ENCODE measurements at regions not wholly inside any gene's neighbourhood (a gene's known extent, or its start where the extent isn't known, plus 50 kb on each side); places are given as distances from the start of the nearest gene placed in this dataset.

DNA sequence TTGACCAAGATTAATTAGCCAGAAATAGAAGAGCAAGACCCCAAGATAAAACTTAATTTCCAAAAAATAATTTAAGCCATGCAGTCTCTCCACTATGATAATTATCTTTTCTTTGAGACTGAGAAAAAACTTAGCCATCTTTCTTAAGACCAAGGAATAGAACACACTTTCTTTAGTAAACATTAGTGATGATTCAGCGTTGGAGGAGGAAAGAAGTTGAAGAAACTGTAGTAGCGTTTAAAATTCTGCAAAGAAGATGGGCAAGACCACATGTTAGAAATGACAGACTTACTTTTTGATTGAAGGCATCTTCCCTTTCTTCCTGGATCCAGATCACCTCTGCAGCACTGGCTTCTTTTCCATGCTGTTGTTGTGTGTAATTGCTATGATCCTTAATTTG, 124.8 kb upstream of the RASSF8 start:
- no peak for DNase-seq

- no peak for DNase-seq
Observed at GRCh38 chr12:25835385-25835784, 123.1 kb upstream of the RASSF8 start.

DNA sequence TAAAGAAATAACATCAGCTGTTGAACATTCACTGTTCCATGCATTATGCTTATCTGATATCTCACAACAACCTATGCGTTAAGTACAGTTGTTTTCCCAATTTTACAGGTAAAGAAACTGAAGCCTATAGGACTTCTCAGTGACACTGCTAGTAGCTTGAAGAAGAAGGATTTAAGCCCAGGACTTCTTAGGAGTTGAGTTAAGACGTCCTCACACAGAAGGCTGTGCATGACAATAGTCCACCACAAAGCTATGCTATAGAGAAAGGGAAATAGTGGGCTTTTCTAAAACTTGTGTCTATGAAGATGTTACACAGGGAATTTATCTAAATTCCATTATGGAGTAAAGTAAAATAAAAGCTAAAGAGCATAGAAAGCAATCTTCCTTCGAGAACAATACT, 120.5 kb upstream of the RASSF8 start:
- no peak for DNase-seq

- DNase-seq: peak; percentile 64
Observed at GRCh38 chr12:25839470-25839869, 119.0 kb upstream of the RASSF8 start.

GRCh38 chr12:25840678-25841465, 117.6 kb upstream of the RASSF8 start:
- DNase-seq: no peak

GRCh38 chr12:25842254-25842653, 116.2 kb upstream of the RASSF8 start:
- DNase-seq: no peak

GRCh38 chr12:25843976-25844375, 114.5 kb upstream of the RASSF8 start:
- no peak for DNase-seq

- no peak for DNase-seq
Observed at GRCh38 chr12:25845415-25845814, 113.1 kb upstream of the RASSF8 start.

GRCh38 chr12:25852792-25853191, 105.7 kb upstream of the RASSF8 start:
- DNase-seq: no peak

DNA sequence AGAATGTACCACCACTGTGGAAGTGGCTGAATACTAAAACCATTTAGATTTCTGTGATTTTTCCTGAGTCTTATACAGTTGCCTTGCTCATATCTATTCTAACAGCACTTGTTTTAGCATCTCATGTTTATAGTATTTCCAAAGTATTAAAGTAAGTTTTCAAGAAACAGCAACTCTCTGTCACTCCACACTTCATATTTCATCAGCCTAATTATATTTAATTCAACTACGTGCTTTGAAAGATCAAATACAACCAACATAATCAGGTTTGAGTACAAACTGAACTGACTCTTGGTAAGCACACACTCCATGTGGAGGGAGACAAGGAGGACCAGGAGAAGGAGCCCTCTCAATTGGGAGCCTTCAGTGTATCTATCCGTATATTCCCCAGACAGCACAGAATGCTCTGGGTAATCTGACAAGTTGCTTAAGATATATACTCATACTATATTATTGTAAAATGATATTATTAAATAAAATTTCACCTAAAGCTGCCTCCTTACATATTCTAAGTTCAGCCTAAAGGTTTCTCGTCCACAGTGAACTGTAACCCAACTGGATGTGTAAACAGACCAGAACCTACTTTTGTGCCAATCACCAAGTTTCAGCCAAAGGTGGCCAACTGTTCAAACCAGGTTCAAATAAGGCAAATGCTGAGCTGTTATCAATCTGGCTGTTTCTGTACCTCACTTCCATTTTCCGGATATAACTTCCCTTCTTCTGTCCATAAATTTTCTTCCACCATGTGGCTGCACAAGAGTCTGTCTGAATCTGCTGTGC, 105.0 kb upstream of the RASSF8 start:
- DNase-seq: no peak

- DNase-seq: no peak
Observed at GRCh38 chr12:25854991-25855390, 103.5 kb upstream of the RASSF8 start.

- no peak for DNase-seq
Observed at GRCh38 chr12:25855716-25856115, 102.8 kb upstream of the RASSF8 start.

DNA sequence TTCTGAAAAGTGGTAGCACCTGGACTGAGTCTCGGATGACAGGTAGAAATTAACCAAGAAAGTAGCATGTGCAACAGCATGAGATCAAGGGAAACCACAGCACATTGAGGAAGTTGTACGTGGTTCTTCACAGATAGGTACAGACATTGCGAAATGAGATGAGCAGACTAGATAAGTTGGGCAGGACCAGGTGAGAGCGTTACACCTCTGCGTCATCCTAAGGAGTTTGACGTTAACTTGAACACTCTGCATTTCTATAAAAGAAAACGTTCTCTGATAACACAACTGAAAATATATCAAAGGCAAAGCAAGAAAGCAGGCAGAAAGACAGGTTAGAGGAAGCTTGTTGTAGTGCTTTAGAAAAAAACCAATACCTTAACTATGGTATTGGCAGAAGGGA, 98.5 kb upstream of the RASSF8 start:
- no peak for DNase-seq

GRCh38 chr12:25861226-25861625, 97.3 kb upstream of the RASSF8 start:
- DNase-seq: no peak

DNA sequence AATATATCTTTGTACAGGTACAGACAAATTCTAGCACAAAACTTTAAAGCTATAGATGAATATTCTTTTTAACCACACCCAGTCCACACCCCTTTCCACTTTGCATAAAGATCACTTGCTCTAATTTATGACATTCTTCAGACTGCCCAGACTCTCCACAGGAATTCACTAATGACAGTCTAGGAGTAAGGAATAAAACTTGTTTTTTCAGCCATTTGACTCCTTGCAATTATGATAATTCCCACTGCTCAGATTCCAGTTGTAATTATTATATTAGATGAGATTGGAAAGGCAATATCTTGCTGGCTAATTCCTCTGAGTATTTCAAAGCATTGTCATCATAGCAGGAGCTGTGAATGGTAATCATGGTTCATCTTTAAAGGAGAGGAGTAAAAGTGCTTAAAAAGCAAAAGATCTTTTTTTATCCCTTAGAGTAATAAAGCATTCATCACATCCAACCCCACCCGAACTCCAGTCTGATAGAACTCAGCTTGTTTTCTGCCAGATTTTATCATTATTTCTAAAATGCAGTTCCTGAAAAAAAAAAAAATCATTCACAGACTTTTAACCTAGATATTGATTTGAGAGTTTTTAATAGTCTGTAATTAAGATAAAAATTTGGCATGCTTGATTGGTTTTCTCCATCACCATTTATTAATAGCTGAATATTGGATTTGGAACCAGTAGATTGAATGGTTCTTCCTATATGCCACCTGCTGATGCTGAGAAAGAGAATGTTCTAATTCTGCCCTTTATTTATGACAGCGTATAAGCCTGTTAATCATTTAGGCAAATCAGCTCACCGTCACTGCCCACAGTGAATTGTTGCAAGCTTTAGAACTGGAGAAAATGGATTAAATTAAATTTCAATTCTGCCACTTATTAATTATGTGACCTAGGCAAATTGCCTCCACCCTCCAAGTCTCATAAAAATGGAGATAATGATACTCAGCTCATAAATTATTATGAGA, 93.9 kb upstream of the RASSF8 start:
- DNase-seq: peak; percentile 10

GRCh38 chr12:25866586-25867378, 91.7 kb upstream of the RASSF8 start:
- no peak for DNase-seq

DNA sequence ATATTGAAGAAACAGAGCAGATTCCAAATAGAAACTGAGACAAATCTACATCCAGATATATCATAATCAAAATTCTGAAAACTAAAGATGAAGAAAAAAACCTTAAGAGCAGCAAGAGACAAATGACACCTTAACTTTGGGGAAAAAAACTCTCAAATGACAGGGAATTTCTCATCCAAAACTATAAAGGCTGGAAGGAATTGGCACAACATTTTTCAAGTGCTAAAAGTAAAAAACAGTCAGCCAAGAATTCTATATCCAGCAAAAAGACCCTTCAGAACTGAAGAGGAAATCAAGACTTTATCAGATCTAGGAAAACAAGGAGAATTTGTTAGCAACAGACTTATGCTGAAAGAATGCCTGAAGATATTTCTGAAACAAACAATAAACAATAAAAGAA, 90.3 kb upstream of the RASSF8 start:
- DNase-seq: no peak

- DNase-seq: no peak
Observed at GRCh38 chr12:25872137-25872536, 86.3 kb upstream of the RASSF8 start.

- DNase-seq: no peak
Observed at GRCh38 chr12:25875661-25876060, 82.8 kb upstream of the RASSF8 start.

- DNase-seq: no peak
Observed at GRCh38 chr12:25876383-25877045, 82.0 kb upstream of the RASSF8 start.

GRCh38 chr12:25877446-25877845, 81.0 kb upstream of the RASSF8 start:
- no peak for DNase-seq

- no peak for DNase-seq
Observed at GRCh38 chr12:25882266-25882665, 76.2 kb upstream of the RASSF8 start.
